A549 (cell line): ENCODE measurements at regions not wholly inside any gene's neighbourhood (a gene's known extent, or its start where the extent isn't known, plus 50 kb on each side); places are given as distances from the start of the nearest gene placed in this dataset.

ENCODE experiments used
- ATAC-seq, 2 experiments: fragments of 200-7000 bp in 1 of 2; fragments of >200 bp in 1 of 2; cut with Nextera tagmentation in 1 of 2; cut with Tn5 transposase in 1 of 2; 3 replicates each; pipeline versions ENCODE4 v1.8.0 to v1.9.1; 2018 to 2020; ENCODE audit warnings: mild to moderate bottlenecking in 1 of 2, moderate library complexity in 1 of 2
- CTCF ChIA-PET: fragments of 300-600 bp; sonication (Branson Sonifier 250); formaldehyde crosslinking; extraction: SDS; loops from one replicate; lab custom pipeline; 2021; ENCODE audit warnings: antibody characterized with exemption, inconsistent platforms; lab: Yijun Ruan, JAX
- POLR2A ChIA-PET: fragments of 350-600 bp; formaldehyde crosslinking; extraction: SDS; loops from one replicate; lab custom pipeline; 2021; ENCODE audit warnings: antibody characterized with exemption, inconsistent platforms; lab: Yijun Ruan, JAX
- DNase-seq, 2 experiments: peaks; one replicate each; pipeline versions ENCODE4 v3.0.0 to v3.0.0-alpha.2; 2011 to 2016; ENCODE audit warnings: low read depth in 1 of 2, low spot score in 1 of 2
- FAIRE-seq: peaks from 2 replicates; lab custom pipeline; 2011; peaks lifted over from hg19 to GRCh38; lab: Jason Lieb, UNC
- H3K27ac ChIP-seq, 2 experiments: fragments of >200 bp; sonication (Bioruptor Twin); formaldehyde crosslinking; 3 replicates each; pipeline ENCODE4 v1.5.1; 2016 to 2017
- H3K4me1 ChIP-seq: fragments of >200 bp; sonication (Bioruptor Twin); formaldehyde crosslinking; 3 replicates; pipeline ENCODE4 v1.6.1; 2016
- H3K4me2 ChIP-seq: fragments of >200 bp; sonication (Bioruptor Twin); formaldehyde crosslinking; 3 replicates; pipeline ENCODE4 v1.6.1; 2016
- H3K4me3 ChIP-seq: fragments of >200 bp; sonication (Bioruptor Twin); formaldehyde crosslinking; 3 replicates; pipeline ENCODE4 v1.5.1; 2016
- H3K9me3 ChIP-seq: fragments of >200 bp; sonication (Bioruptor Twin); formaldehyde crosslinking; 3 replicates; pipeline ENCODE4 v1.6.1; 2016
- CBX2 ChIP-seq: fragments of 200-600 bp; sonication (generic); IDR thresholded peaks from 2 replicates; pipeline ENCODE4 v1.6.1; 2016; ENCODE audit warnings: low read depth, mild to moderate bottlenecking, borderline replicate concordance
- CBX8 ChIP-seq: fragments of 200-600 bp; sonication (generic); IDR thresholded peaks from 2 replicates; pipeline ENCODE4 v1.6.1; 2016
- CEBPB ChIP-seq, 2 experiments: fragments of >200 bp in 1 of 2; sonication (Bioruptor Twin) in 1 of 2; formaldehyde crosslinking in 1 of 2; IDR thresholded peaks; 2 replicates each; pipeline ENCODE4 v1.6.1; 2012 to 2016
- EP300 ChIP-seq, 2 experiments: fragments of >200 bp; sonication (Bioruptor Twin); formaldehyde crosslinking; IDR thresholded peaks; 2 replicates in 1 of 2; 3 replicates in 1 of 2; pipeline ENCODE4 v1.6.1; 2016 to 2017
- ESRRA ChIP-seq: fragments of 150-350 bp; IDR thresholded peaks from 2 replicates; pipeline ENCODE4 v1.6.1; 2014; ENCODE audit warnings: mild to moderate bottlenecking, low read length, borderline replicate concordance
- FOSB ChIP-seq: fragments of 250-450 bp; sonication (Bioruptor Pico); IDR thresholded peaks from 2 replicates; pipeline ENCODE4 v1.5.0; 2020; ENCODE audit warnings: mild to moderate bottlenecking, moderate library complexity
- HDAC2 ChIP-seq: fragments of 200-600 bp; sonication (generic); IDR thresholded peaks from 2 replicates; pipeline ENCODE4 v1.6.1; 2016
- HOXA7 ChIP-seq: fragments of 250-450 bp; sonication (Bioruptor Pico); IDR thresholded peaks from 2 replicates; pipeline ENCODE4 v1.5.0; 2020; ENCODE audit warnings: mild to moderate bottlenecking, moderate library complexity
- HOXB5 ChIP-seq: fragments of 250-450 bp; sonication (Bioruptor Pico); IDR thresholded peaks from 2 replicates; pipeline ENCODE4 v1.5.0; 2020; ENCODE audit warnings: mild to moderate bottlenecking, moderate library complexity
- JUN ChIP-seq, 2 experiments: fragments of >200 bp; sonication (Bioruptor Twin); formaldehyde crosslinking; IDR thresholded peaks; 2 replicates in 1 of 2; 3 replicates in 1 of 2; pipeline ENCODE4 v1.6.1; 2016 to 2017
- JUNB ChIP-seq: fragments of >200 bp; sonication (Bioruptor Twin); formaldehyde crosslinking; IDR thresholded peaks from 2 replicates; pipeline ENCODE4 v1.6.1; 2016
- KDM1A ChIP-seq: fragments of 200-600 bp; sonication (generic); IDR thresholded peaks from 2 replicates; pipeline ENCODE4 v1.6.1; 2016; ENCODE audit warnings: low read depth, mild to moderate bottlenecking
- MAFK ChIP-seq: fragments of 450-650 bp; IDR thresholded peaks from 2 replicates; pipeline ENCODE4 v1.6.1; 2014; ENCODE audit not compliant: partially characterized antibody
- MYC ChIP-seq: IDR thresholded peaks from 2 replicates; pipeline ENCODE4 v1.6.1; 2012; ENCODE audit warnings: mild to moderate bottlenecking, inconsistent platforms, low read length, improper control_type of control experiment, borderline replicate concordance
- NFE2L2 ChIP-seq: fragments of 150-350 bp; conservative IDR thresholded peaks from 2 replicates; pipeline ENCODE4 v1.6.1; 2014; ENCODE audit warnings: low read length
- NPAS2 ChIP-seq: fragments of 250-450 bp; sonication (Bioruptor Pico); IDR thresholded peaks from 2 replicates; pipeline ENCODE4 v1.8.0; 2022; ENCODE audit warnings: mild to moderate bottlenecking, moderate library complexity, borderline replicate concordance
- PHF8 ChIP-seq: fragments of 200-600 bp; sonication (generic); IDR thresholded peaks from 2 replicates; pipeline ENCODE4 v1.6.1; 2016; ENCODE audit warnings: low read depth, mild to moderate bottlenecking, antibody characterized with exemption, moderate library complexity, borderline replicate concordance
- POLR2A ChIP-seq: IDR thresholded peaks from 2 replicates; pipeline ENCODE4 v1.6.1; 2012; ENCODE audit warnings: mild to moderate bottlenecking, low read length
- POLR2AphosphoS2 ChIP-seq: conservative IDR thresholded peaks from 2 replicates; pipeline ENCODE4 v1.6.1; 2012; ENCODE audit warnings: low read length, improper control_type of control experiment, inconsistent platforms
- RARB ChIP-seq: fragments of 250-450 bp; sonication (Bioruptor Pico); IDR thresholded peaks from 2 replicates; pipeline ENCODE4 v1.8.0; 2021; ENCODE audit warnings: mild to moderate bottlenecking, moderate library complexity
- RFX5 ChIP-seq: fragments of 450-650 bp; IDR thresholded peaks from 2 replicates; pipeline ENCODE4 v1.7.1; 2014; ENCODE audit warnings: antibody characterized with exemption, mild to moderate bottlenecking, moderate library complexity
- SMC3 ChIP-seq: fragments of >200 bp; sonication (Bioruptor Twin); formaldehyde crosslinking; IDR thresholded peaks from 3 replicates; pipeline ENCODE4 v1.6.1; 2018; ENCODE audit warnings: inconsistent platforms
- TP53 ChIP-seq: fragments of 250-450 bp; sonication (Bioruptor Pico); IDR thresholded peaks from 2 replicates; pipeline ENCODE4 v1.5.0; 2021; ENCODE audit warnings: mild to moderate bottlenecking, moderate library complexity
- ZC3H11A ChIP-seq: fragments of 450-650 bp; IDR thresholded peaks from 2 replicates; pipeline ENCODE4 v1.6.1; 2014; ENCODE audit warnings: antibody characterized with exemption, mild to moderate bottlenecking
- ZSCAN20 ChIP-seq: fragments of 250-450 bp; sonication (Bioruptor Pico); IDR thresholded peaks from 2 replicates; pipeline ENCODE4 v1.8.0; 2022; ENCODE audit warnings: mild to moderate bottlenecking, moderate library complexity
- WGBS: methylation state at CpG from one replicate; pipeline ENCODE4 v1.1.6; 2017; ENCODE audit errors: missing lambda C conversion rate; 5-methylcytosine and 5-hydroxymethylcytosine counted together
- TF ChIP-seq, protein P1 (sequence below): fragments of 450-650 bp; IDR thresholded peaks from 2 replicates; pipeline ENCODE4 v1.6.1; 2014; ENCODE audit warnings: antibody characterized with exemption
- TF ChIP-seq, protein P2 (sequence below): fragments of >200 bp; sonication (Bioruptor Twin); formaldehyde crosslinking; IDR thresholded peaks from 3 replicates; pipeline ENCODE4 v1.5.1; 2016
- TF ChIP-seq, protein P3 (sequence below): fragments of 200-600 bp; sonication (generic); IDR thresholded peaks from 2 replicates; pipeline ENCODE4 v1.6.1; 2016; ENCODE audit warnings: antibody characterized with exemption, mild to moderate bottlenecking, moderate library complexity

DNA sequence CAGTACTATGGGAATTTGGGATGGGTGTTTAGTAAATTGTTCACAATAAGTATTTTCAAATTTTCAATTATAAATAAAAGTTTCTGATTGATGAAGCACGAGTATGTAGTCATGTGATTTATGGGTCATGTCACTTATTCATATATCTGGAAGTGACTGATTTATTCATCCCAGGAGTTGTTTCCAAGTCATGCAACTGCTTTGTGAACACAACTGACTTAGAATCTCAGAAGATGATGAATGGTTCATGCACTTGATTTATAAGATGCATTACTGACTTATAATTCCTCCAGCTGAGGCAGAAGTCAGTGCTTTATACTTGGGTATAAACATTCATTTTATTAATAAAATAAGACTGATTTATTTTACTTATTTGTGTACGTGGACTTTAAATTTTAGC, 137.8 kb upstream of the CBLB start:
- Histone ChIP-seq H3K9me3 (no peaks in the 10 kb centered on the region), H3K4me2 (no peak overlapping the region), H3K27ac (no peak overlapping the region), H3K4me3 (no peak overlapping the region), H3K4me1 (peaks cover 6% of the 10 kb centered on the region; the same call in 1 of the 3 replicates)
- 47% methylated on average over 2 of the region's 2 CpGs for WGBS
- no peak for ATAC-seq
- ChIA-PET CTCF (no interaction called here), POLR2A (no interaction called here)
- TF ChIP-seq JUNB (no peak), RFX5 (no peak), MAFK (no peak), SMC3 (no peak), FOSB (no peak), CEBPB (IDR thresholded peaks at IDR 0.05) (no peak), JUN (IDR thresholded peaks at IDR 0.05) (no peak), POLR2A (no peak), ZSCAN20 (CRISPR knock-in tag) (no peak), CBX2 (no peak), NFE2L2 (no peak), NPAS2 (CRISPR knock-in tag) (no peak), RARB (CRISPR knock-in tag) (no peak), HOXA7 (CRISPR knock-in tag) (no peak)
- TF ChIP-seq, protein P1, sequence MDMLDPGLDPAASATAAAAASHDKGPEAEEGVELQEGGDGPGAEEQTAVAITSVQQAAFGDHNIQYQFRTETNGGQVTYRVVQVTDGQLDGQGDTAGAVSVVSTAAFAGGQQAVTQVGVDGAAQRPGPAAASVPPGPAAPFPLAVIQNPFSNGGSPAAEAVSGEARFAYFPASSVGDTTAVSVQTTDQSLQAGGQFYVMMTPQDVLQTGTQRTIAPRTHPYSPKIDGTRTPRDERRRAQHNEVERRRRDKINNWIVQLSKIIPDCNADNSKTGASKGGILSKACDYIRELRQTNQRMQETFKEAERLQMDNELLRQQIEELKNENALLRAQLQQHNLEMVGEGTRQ = no peak
- TF ChIP-seq, protein P2, sequence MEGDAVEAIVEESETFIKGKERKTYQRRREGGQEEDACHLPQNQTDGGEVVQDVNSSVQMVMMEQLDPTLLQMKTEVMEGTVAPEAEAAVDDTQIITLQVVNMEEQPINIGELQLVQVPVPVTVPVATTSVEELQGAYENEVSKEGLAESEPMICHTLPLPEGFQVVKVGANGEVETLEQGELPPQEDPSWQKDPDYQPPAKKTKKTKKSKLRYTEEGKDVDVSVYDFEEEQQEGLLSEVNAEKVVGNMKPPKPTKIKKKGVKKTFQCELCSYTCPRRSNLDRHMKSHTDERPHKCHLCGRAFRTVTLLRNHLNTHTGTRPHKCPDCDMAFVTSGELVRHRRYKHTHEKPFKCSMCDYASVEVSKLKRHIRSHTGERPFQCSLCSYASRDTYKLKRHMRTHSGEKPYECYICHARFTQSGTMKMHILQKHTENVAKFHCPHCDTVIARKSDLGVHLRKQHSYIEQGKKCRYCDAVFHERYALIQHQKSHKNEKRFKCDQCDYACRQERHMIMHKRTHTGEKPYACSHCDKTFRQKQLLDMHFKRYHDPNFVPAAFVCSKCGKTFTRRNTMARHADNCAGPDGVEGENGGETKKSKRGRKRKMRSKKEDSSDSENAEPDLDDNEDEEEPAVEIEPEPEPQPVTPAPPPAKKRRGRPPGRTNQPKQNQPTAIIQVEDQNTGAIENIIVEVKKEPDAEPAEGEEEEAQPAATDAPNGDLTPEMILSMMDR = no peak
- FAIRE-seq = no peak
- DNase-seq = no peak

DNA sequence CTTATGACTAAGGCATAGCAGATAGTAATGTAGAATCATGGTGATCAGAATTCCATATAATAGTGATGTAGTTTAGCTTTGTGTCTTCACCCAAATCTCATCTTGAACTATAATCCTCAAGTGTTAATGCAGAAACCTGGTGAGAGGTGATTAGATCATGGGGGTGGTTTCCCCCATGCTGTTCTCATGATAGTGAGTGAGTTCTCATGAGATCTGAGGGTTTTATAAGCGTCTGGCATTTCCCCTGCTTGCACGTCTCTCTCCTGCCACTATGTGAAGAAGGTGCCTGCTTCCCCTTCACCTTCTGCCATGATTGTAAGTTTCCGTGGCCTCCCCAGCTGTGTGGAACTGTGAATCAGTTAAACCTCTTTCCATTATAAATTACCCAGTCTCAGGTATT, 138.7 kb upstream of the CBLB start:
- no peak overlapping the region for H3K27ac ChIP-seq
- FAIRE-seq (no peak), DNase-seq (no peak), ATAC-seq (no peak)
- H3K4me2 ChIP-seq = no peak overlapping the region
- no peaks in the 10 kb centered on the region for H3K9me3 ChIP-seq
- TF ChIP-seq KDM1A (no peak), MAFK (no peak), MYC (no peak), JUN (IDR thresholded peaks at IDR 0.05) (no peak), CEBPB (IDR thresholded peaks at IDR 0.05) (no peak), TP53 (CRISPR knock-in tag) (no peak), POLR2AphosphoS2 (no peak), ZC3H11A (no peak), ESRRA (no peak), CBX2 (no peak), EP300 (IDR thresholded peaks at IDR 0.05) (no peak), HOXB5 (CRISPR knock-in tag) (no peak), PHF8 (no peak), HDAC2 (no peak), SMC3 (no peak), HOXA7 (CRISPR knock-in tag) (no peak), CBX8 (no peak)
- TF ChIP-seq, protein P1 = no peak
- TF ChIP-seq, protein P3, sequence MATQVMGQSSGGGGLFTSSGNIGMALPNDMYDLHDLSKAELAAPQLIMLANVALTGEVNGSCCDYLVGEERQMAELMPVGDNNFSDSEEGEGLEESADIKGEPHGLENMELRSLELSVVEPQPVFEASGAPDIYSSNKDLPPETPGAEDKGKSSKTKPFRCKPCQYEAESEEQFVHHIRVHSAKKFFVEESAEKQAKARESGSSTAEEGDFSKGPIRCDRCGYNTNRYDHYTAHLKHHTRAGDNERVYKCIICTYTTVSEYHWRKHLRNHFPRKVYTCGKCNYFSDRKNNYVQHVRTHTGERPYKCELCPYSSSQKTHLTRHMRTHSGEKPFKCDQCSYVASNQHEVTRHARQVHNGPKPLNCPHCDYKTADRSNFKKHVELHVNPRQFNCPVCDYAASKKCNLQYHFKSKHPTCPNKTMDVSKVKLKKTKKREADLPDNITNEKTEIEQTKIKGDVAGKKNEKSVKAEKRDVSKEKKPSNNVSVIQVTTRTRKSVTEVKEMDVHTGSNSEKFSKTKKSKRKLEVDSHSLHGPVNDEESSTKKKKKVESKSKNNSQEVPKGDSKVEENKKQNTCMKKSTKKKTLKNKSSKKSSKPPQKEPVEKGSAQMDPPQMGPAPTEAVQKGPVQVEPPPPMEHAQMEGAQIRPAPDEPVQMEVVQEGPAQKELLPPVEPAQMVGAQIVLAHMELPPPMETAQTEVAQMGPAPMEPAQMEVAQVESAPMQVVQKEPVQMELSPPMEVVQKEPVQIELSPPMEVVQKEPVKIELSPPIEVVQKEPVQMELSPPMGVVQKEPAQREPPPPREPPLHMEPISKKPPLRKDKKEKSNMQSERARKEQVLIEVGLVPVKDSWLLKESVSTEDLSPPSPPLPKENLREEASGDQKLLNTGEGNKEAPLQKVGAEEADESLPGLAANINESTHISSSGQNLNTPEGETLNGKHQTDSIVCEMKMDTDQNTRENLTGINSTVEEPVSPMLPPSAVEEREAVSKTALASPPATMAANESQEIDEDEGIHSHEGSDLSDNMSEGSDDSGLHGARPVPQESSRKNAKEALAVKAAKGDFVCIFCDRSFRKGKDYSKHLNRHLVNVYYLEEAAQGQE = no peak
- H3K4me3 ChIP-seq = no peak overlapping the region
- POLR2A ChIA-PET = no interaction called here
- CTCF ChIA-PET = no interaction called here
- WGBS = 66% methylated on average over 3 of the region's 3 CpGs
- peaks cover 6% of the 10 kb centered on the region; the same call in 1 of the 3 replicates for H3K4me1 ChIP-seq
